ENCODE measurements at regions not wholly inside any gene's neighbourhood (a gene's known extent, or its start where the extent isn't known, plus 50 kb on each side); places are given as distances from the start of the nearest gene placed in this dataset.
"Not testable (repeated sequence)": the region's sequence is repeated elsewhere in the genome, so short reads cannot be mapped to it uniquely, and the experiment has no call there.

GRCh38 chrX:125255759-125256158 lies 63.9 kb upstream of the TEX13C start:
- TF ChIP-seq CTCF, POLR2A (IDR thresholded peaks at IDR 0.05): not testable (repeated sequence)
